Ovary (tissue), 3 donors: ENCODE measurements at regions not wholly inside any gene's neighbourhood (a gene's known extent, or its start where the extent isn't known, plus 50 kb on each side); places are given as distances from the start of the nearest gene placed in this dataset.

Experiments used
- POLR2A ChIP-seq: fragments of 450-650 bp; IDR thresholded peaks from one replicate; pipeline ENCODE4 v1.6.1; 2017; ENCODE audit warnings: antibody characterized with exemption, mild to moderate bottlenecking, moderate library complexity
- TF ChIP-seq, protein P1 (sequence below), 3 donors: fragments of 450-650 bp in 2 of 3; fragments of 200-600 bp in 1 of 3; IDR thresholded peaks; one replicate each; pipeline versions ENCODE4 v1.5.1 to v1.8.0; 2016 to 2022; ENCODE audit warnings: antibody characterized with exemption in 3 of 3, mild to moderate bottlenecking in 1 of 3
- donor health status: DM: no; HTN: no; CAD: no.

GRCh38 chr14:43143106-43143505, 1364.0 kb downstream of the FSCB start:
- TF ChIP-seq, protein P1, sequence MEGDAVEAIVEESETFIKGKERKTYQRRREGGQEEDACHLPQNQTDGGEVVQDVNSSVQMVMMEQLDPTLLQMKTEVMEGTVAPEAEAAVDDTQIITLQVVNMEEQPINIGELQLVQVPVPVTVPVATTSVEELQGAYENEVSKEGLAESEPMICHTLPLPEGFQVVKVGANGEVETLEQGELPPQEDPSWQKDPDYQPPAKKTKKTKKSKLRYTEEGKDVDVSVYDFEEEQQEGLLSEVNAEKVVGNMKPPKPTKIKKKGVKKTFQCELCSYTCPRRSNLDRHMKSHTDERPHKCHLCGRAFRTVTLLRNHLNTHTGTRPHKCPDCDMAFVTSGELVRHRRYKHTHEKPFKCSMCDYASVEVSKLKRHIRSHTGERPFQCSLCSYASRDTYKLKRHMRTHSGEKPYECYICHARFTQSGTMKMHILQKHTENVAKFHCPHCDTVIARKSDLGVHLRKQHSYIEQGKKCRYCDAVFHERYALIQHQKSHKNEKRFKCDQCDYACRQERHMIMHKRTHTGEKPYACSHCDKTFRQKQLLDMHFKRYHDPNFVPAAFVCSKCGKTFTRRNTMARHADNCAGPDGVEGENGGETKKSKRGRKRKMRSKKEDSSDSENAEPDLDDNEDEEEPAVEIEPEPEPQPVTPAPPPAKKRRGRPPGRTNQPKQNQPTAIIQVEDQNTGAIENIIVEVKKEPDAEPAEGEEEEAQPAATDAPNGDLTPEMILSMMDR (IDR thresholded peaks at IDR 0.05), result no peak
- TF ChIP-seq POLR2A, result no peak
